ENCODE measurements at regions not wholly inside any gene's neighbourhood (a gene's known extent, or its start where the extent isn't known, plus 50 kb on each side); places are given as distances from the start of the nearest gene placed in this dataset.

DNA sequence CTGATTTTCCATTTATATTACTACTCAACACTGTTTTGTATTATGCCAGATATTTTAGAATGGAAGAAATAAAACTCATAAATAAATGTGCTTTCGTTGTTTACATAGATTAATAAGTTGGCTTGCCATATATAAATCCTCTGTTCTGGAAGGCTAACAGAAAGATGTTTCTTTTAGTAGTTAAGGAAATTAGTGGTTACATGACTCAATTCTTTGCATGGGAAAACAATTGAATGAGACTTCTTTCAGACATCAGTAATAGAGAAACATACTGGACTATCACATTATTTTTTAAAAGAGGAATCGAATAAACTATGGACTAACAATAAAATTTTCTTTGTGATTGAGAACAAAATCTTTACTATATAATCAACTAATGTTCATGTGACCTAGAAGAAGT is 336.5 kb downstream of the KCNS3 start:
- TF ChIP-seq, protein P1, sequence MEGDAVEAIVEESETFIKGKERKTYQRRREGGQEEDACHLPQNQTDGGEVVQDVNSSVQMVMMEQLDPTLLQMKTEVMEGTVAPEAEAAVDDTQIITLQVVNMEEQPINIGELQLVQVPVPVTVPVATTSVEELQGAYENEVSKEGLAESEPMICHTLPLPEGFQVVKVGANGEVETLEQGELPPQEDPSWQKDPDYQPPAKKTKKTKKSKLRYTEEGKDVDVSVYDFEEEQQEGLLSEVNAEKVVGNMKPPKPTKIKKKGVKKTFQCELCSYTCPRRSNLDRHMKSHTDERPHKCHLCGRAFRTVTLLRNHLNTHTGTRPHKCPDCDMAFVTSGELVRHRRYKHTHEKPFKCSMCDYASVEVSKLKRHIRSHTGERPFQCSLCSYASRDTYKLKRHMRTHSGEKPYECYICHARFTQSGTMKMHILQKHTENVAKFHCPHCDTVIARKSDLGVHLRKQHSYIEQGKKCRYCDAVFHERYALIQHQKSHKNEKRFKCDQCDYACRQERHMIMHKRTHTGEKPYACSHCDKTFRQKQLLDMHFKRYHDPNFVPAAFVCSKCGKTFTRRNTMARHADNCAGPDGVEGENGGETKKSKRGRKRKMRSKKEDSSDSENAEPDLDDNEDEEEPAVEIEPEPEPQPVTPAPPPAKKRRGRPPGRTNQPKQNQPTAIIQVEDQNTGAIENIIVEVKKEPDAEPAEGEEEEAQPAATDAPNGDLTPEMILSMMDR (IDR thresholded peaks at IDR 0.05), result no peak
- TF ChIP-seq POLR2A (IDR thresholded peaks at IDR 0.05) (no peak), EP300 (IDR thresholded peaks at IDR 0.05) (no peak)
- intact Hi-C loops (cut with DNase I), result no loop called here
- H3K27ac ChIP-seq, result no peak overlapping the region
- WGBS, 3 donors, result 77 to 85% (median 79%) methylated on average over 2 of the region's 2 CpGs
- no peaks in the 10 kb centered on the region for H3K27me3 ChIP-seq
- DNase-seq, result no peak
- no peaks in the 10 kb centered on the region for H3K36me3 ChIP-seq
- no peaks in the 10 kb centered on the region for H3K4me1 ChIP-seq (ENCODE audit: insufficient read depth)
- no peaks in the 10 kb centered on the region for H3K9me3 ChIP-seq
- no peak overlapping the region for H3K4me3 ChIP-seq

DNA sequence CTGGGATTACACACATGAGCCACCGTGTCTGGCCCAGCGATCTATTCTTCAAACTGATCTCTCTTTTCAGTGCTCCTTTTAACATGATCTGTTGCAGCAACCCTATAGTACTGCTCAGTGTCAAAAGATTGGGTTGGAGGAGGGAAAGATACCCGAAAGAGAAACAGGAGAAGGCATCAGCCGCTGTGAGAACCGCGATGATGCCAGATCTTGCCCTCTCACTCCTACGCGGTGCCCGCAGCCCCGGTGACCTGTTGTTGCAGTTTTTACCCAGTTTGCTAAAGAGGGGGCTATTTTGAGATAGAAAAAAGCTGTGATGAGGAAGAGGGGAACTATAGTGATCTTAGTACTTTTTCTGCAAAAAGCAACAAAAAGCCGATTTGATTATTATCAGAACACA is 335.5 kb downstream of the KCNS3 start:
- H3K36me3 ChIP-seq, result no peaks in the 10 kb centered on the region
- no peak for DNase-seq
- 84 to 86% (median 86%) methylated on average over 11 of the region's 11 CpGs for WGBS, 3 donors
- H3K9me3 ChIP-seq, result no peaks in the 10 kb centered on the region
- H3K4me3 ChIP-seq, result no peak overlapping the region
- H3K27me3 ChIP-seq, result no peaks in the 10 kb centered on the region
- TF ChIP-seq, protein P1 (IDR thresholded peaks at IDR 0.05), result no peak
- TF ChIP-seq EP300 (IDR thresholded peaks at IDR 0.05) (no peak), POLR2A (IDR thresholded peaks at IDR 0.05) (no peak)
- intact Hi-C loops (cut with DNase I), result no loop called here
- no peaks in the 10 kb centered on the region for H3K4me1 ChIP-seq (ENCODE audit: insufficient read depth)
- H3K27ac ChIP-seq, result no peak overlapping the region

DNA sequence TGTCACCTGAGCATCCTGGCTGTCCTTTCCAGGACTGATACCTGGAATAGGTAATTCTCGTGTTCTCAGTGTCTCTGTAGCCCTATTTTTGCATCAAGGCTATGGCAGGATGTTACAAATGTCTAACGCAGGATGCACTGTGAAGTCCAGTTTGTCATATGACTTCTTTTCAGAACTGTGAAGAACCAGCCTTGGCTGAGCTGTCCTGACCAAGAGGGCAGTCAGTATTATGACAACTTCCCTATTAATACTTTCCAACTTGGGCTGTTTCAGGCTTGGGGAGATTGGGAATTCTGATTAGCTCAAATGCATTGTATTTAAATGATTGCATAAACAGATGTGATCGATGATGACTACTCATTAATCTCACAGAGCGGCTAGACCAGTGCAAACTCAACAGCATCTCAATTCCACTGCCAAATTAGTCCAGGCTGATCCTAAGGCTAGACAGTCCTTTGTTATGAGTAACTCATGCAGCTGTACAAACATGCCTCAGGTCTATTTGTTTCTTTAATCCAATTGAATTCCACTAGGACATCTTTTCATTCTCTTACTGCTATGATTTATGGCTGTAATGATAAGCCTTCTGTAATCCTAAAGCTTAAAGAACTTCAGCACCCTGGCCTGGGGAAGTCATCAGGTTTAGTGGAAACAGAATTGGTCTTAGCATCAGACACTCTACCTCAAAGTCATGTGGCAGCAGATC is 331.6 kb downstream of the KCNS3 start:
- no peak for TF ChIP-seq POLR2A (IDR thresholded peaks at IDR 0.05)
- TF ChIP-seq EP300 (IDR thresholded peaks at IDR 0.05), result no peak
- TF ChIP-seq, protein P1 (IDR thresholded peaks at IDR 0.05), result no peak
- Histone ChIP-seq H3K27me3 (no peaks in the 10 kb centered on the region), H3K36me3 (no peaks in the 10 kb centered on the region), H3K27ac (no peak overlapping the region), H3K4me1 (ENCODE audit: insufficient read depth) (no peaks in the 10 kb centered on the region), H3K9me3 (no peaks in the 10 kb centered on the region), H3K4me3 (no peak overlapping the region)
- 73 to 80% (median 79%) methylated on average over 4 of the region's 4 CpGs for WGBS, 3 donors
- no peak for DNase-seq
- intact Hi-C loops (cut with DNase I), result no loop called here

DNA sequence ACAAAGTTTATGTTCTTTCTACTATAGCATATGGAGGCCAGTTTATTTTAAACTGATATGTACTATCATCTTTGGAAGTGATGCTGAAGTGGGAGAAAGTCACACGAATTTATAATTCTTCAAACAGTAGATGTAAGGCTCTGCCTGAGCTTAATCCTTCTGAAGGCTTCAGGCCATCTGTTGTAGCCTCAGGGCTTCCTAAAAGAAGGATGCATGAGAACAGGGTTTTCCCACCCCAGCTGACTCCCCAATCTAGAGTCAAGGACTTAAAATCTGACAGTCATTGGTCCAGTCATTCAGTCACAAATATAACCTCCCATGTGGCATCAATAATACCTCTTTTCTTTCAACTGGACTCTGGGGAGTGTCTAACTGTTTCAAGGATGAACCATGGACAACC is 330.5 kb downstream of the KCNS3 start:
- Histone ChIP-seq H3K9me3 (no peaks in the 10 kb centered on the region), H3K4me1 (ENCODE audit: insufficient read depth) (no peaks in the 10 kb centered on the region), H3K4me3 (no peak overlapping the region), H3K36me3 (no peaks in the 10 kb centered on the region), H3K27me3 (no peaks in the 10 kb centered on the region), H3K27ac (no peak overlapping the region)
- DNase-seq, result no peak
- 49 to 75% (median 57%) methylated on average over 1 of the region's 1 CpG for WGBS, 3 donors
- intact Hi-C loops (cut with DNase I), result no loop called here
- TF ChIP-seq, protein P1 (IDR thresholded peaks at IDR 0.05), result no peak
- TF ChIP-seq EP300 (IDR thresholded peaks at IDR 0.05) (no peak), POLR2A (IDR thresholded peaks at IDR 0.05) (no peak)

Measured in ovary (tissue), 7 donors.